Naive thymus-derived CD8-positive, alpha-beta T cell (primary cell): ENCODE measurements at regions not wholly inside any gene's neighbourhood (a gene's known extent, or its start where the extent isn't known, plus 50 kb on each side); places are given as distances from the start of the nearest gene placed in this dataset.
"Not testable (repeated sequence)": the region's sequence is repeated elsewhere in the genome, so short reads cannot be mapped to it uniquely, and the experiment has no call there.

Source experiments
- ATAC-seq, 2 donors: fragments of 150-1000 bp; cut with Tn5 transposase in 1 of 2; sonication (Bioruptor Pico), chemical (Tn5 transposase) in 1 of 2; 1 replicate in 1 of 2; 2 replicates in 1 of 2; pipeline ENCODE4 v1.10.0; 2021; ENCODE audit warnings: mild to moderate bottlenecking in 2 of 2, moderate library complexity in 2 of 2
- POLR2A ChIA-PET: fragments of 350-600 bp; sonication (Branson Sonifier 250); formaldehyde crosslinking; loops from one replicate; lab custom pipeline; 2021; ENCODE audit warnings: antibody characterized with exemption; lab: Charles Lee
- DNase-seq, 10 donors: peaks; one replicate each; pipeline versions ENCODE4 v3.0.0 to v3.0.0-alpha.2; 2020 to 2022
- H3K27ac Mint-ChIP-seq, 10 donors: one replicate each; pipeline ENCODE4 v1.8.0; 2020 to 2022; ENCODE audit warnings: mild to moderate bottlenecking in 10 of 10, mixed read lengths in 10 of 10, moderate library complexity in 4 of 10, inconsistent platforms in 1 of 10
- H3K27me3 Mint-ChIP-seq, 5 donors: one replicate each; pipeline ENCODE4 v1.8.0; 2021 to 2022; ENCODE audit warnings: mixed read lengths in 5 of 5
- H3K36me3 Mint-ChIP-seq, 3 donors: one replicate each; pipeline ENCODE4 v1.8.0; 2020 to 2022; ENCODE audit warnings: mixed read lengths in 3 of 3, mild to moderate bottlenecking in 2 of 3, inconsistent platforms in 1 of 3
- H3K4me1 Mint-ChIP-seq, 4 donors: one replicate each; pipeline ENCODE4 v1.8.0; 2021 to 2022; ENCODE audit warnings: mixed read lengths in 4 of 4
- H3K4me3 Mint-ChIP-seq, 10 donors: one replicate each; pipeline ENCODE4 v1.8.0; 2020 to 2022; ENCODE audit warnings: mild to moderate bottlenecking in 10 of 10, mixed read lengths in 10 of 10, moderate library complexity in 6 of 10, inconsistent platforms in 1 of 10
- H3K9me3 Mint-ChIP-seq, 9 donors: one replicate each; pipeline ENCODE4 v1.8.0; 2020 to 2022; ENCODE audit warnings: mixed read lengths in 9 of 9, mild to moderate bottlenecking in 3 of 9, inconsistent platforms in 1 of 9, moderate library complexity in 1 of 9

DNA sequence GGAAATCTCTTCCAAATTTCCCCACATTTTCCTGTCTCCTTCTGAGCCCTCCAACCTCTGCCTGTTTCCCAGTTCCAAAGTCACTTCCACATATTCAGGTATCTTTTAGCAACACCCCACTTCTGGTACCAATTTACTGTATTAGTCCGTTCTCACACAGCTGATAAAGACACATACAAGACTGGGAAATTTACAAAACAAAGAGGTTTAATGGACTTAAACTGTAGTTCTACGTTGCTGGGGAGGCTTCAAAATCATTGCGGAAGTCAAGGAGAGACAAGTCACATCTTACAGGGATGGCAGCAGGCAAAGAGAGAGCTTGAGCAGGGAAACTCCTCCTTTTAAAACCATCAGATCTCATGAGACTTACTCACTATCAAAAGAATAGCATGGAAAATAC, 122.0 kb downstream of the ALG1L2 start:
- H3K27ac Mint-ChIP-seq, H3K4me3 Mint-ChIP-seq, ATAC-seq, H3K4me1 Mint-ChIP-seq, POLR2A ChIA-PET, DNase-seq: not testable (repeated sequence)
- Mint-ChIP-seq H3K36me3 (peaks cover 0 to 25% (median 3%) of the 10 kb centered on the region in 3 donors), H3K9me3 (peaks cover 0 to 52% (median 12%) of the 10 kb centered on the region in 9 donors), H3K27me3 (peaks cover 0 to 10% (median 3%) of the 10 kb centered on the region in 5 donors)

GRCh38 chr3:130227540-130227939, 117.9 kb upstream of the COL6A5 start:
- no peak for DNase-seq
- no peak overlapping the region for H3K4me3 Mint-ChIP-seq
- peaks cover 0 to 1% (median 0%) of the 10 kb centered on the region in 4 donors for H3K4me1 Mint-ChIP-seq
- H3K27me3 Mint-ChIP-seq: peaks cover 0 to 3% (median 3%) of the 10 kb centered on the region in 5 donors
- no peaks in the 10 kb centered on the region for H3K36me3 Mint-ChIP-seq
- no peak overlapping the region for H3K27ac Mint-ChIP-seq
- no peaks in the 10 kb centered on the region for H3K9me3 Mint-ChIP-seq
- POLR2A ChIA-PET: no interaction called here
- ATAC-seq: no peak

DNA sequence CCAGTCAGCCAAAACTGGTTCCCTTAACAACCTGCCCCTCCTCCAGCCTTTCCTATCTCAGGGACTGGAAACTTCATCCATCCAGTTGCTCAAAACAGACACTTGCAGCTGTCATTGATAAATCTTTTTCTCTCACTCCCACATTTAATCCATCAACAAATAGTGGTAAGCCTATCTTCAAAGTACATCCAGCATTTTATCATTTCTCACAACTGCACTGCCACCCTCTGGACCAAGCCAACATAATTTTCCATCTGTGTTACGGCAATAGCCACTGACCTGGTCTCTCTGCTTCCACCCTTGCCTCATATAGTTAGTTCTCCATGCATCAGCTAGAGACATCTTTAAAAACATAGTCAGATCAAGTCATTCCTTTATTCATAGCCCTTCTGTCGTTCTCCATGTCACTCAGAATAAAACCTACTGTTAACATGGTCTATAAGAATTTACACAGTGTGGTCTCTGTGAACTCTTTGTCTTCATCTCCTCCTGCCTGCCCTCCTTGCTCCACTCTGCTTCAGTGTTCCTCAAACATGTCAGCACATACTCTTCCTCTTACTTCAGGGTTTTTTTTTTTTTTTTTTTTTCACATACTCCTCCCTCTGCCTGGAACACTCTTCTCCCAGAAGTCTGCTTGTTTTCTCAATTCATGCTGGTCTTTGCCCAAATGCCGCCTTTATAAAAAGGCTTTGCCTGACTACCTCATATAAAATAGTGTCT, 102.5 kb upstream of the COL6A5 start:
- H3K27ac Mint-ChIP-seq: no peak overlapping the region
- no peak for ATAC-seq
- H3K36me3 Mint-ChIP-seq: no peaks in the 10 kb centered on the region
- no peaks in the 10 kb centered on the region for H3K4me1 Mint-ChIP-seq
- DNase-seq: no peak
- H3K27me3 Mint-ChIP-seq: peaks cover 0 to 5% (median 3%) of the 10 kb centered on the region in 5 donors
- POLR2A ChIA-PET: no interaction called here
- H3K9me3 Mint-ChIP-seq: peaks cover 0 to 3% (median 0%) of the 10 kb centered on the region in 9 donors
- H3K4me3 Mint-ChIP-seq: no peak overlapping the region

GRCh38 chr3:130243808-130244207, 101.7 kb upstream of the COL6A5 start:
- no peak for ATAC-seq
- no peaks in the 10 kb centered on the region for H3K4me1 Mint-ChIP-seq
- H3K9me3 Mint-ChIP-seq: peaks cover 0 to 2% (median 0%) of the 10 kb centered on the region in 9 donors
- DNase-seq: no peak
- H3K36me3 Mint-ChIP-seq: no peaks in the 10 kb centered on the region
- H3K27ac Mint-ChIP-seq: no peak overlapping the region
- no peak overlapping the region for H3K4me3 Mint-ChIP-seq
- H3K27me3 Mint-ChIP-seq: peaks cover 0 to 5% (median 3%) of the 10 kb centered on the region in 5 donors
- POLR2A ChIA-PET: no interaction called here

GRCh38 chr3:130250982-130251381, 94.5 kb upstream of the COL6A5 start:
- DNase-seq: no peak
- Mint-ChIP-seq H3K4me3 (no peak overlapping the region), H3K4me1 (no peaks in the 10 kb centered on the region), H3K27me3 (peaks cover 0 to 7% (median 4%) of the 10 kb centered on the region in 5 donors), H3K27ac (no peak overlapping the region), H3K9me3 (no peaks in the 10 kb centered on the region), H3K36me3 (no peaks in the 10 kb centered on the region)
- POLR2A ChIA-PET: no interaction called here
- ATAC-seq: no peak

DNA sequence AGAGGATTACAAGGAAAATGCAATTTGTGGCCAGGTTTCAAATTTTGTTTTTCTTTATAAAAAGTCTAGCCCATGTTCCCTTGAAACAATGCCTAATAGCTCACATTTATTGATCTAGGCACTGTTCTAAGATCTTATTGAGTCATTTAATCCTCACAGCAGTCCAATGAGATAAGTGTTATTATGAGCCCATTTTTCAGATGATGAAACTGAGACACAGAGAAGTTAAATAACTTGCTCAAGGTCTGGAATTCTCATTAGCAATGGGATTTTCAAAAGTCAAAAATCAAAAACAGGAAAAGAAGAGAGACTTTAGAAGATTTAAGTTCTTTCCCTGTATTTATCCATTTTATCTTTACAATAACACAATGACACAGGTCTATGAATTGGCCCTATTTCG, 90.0 kb upstream of the COL6A5 start:
- POLR2A ChIA-PET: no interaction called here
- no peaks in the 10 kb centered on the region for H3K36me3 Mint-ChIP-seq
- DNase-seq: no peak
- H3K27ac Mint-ChIP-seq: no peak overlapping the region
- H3K4me3 Mint-ChIP-seq: no peak overlapping the region
- no peak for ATAC-seq
- no peaks in the 10 kb centered on the region for H3K4me1 Mint-ChIP-seq
- peaks cover 0 to 11% (median 7%) of the 10 kb centered on the region in 5 donors for H3K27me3 Mint-ChIP-seq
- no peaks in the 10 kb centered on the region for H3K9me3 Mint-ChIP-seq

DNA sequence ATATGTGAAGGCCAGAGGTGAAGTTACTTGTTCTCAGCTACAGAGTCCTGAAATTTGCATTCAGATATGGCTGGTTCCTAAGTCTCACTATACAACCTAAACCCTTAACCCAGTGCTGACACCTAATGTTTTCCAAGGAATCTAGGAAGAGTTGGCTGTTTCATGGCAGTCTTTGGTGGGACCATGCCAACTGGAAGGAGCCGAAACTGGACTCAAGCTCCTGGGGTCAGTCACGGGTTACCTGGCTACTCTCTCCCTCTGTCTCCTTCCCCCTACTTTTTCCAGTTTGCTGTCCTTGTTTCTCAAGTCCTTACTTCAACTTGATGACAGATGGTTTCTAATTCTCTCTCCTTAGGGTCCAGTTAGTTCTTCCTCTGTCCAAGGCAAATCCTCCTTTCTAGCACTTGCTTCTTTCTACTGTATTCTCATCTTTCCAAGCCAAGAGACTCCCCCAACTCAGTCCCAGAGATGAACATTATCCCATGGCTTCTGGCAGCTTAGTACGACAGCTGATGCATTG, 88.6 kb upstream of the COL6A5 start:
- Mint-ChIP-seq H3K4me3 (no peak overlapping the region), H3K4me1 (no peaks in the 10 kb centered on the region), H3K27ac (no peak overlapping the region), H3K27me3 (peaks cover 0 to 11% (median 7%) of the 10 kb centered on the region in 5 donors), H3K9me3 (no peaks in the 10 kb centered on the region), H3K36me3 (no peaks in the 10 kb centered on the region)
- DNase-seq (no peak), ATAC-seq (no peak)
- POLR2A ChIA-PET: no interaction called here

DNA sequence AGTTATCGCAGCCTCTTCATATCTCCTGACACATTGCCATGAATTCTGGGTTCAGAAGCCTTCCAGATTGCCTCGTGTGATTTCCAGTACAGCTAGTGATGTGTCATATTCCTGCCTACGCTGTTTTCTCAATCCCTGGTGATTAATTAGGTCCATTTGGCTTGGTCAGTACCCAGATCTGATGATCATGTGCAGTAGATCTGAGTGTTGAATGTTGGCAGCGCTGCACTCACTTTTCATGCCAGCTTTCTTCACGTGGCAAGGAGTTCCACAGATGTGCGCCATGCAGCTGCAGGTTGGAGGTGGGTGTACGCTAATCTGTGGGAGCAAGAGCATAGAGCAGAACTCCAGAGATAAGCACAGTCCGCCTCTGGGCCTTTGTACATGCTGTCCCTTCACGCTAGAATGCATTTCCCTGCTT, 86.9 kb upstream of the COL6A5 start:
- Mint-ChIP-seq H3K4me1 (no peaks in the 10 kb centered on the region), H3K27me3 (peaks cover 0 to 11% (median 3%) of the 10 kb centered on the region in 5 donors), H3K9me3 (no peaks in the 10 kb centered on the region), H3K27ac (no peak overlapping the region), H3K36me3 (no peaks in the 10 kb centered on the region), H3K4me3 (no peak overlapping the region)
- DNase-seq (no peak), ATAC-seq (no peak)
- POLR2A ChIA-PET: no interaction called here

DNA sequence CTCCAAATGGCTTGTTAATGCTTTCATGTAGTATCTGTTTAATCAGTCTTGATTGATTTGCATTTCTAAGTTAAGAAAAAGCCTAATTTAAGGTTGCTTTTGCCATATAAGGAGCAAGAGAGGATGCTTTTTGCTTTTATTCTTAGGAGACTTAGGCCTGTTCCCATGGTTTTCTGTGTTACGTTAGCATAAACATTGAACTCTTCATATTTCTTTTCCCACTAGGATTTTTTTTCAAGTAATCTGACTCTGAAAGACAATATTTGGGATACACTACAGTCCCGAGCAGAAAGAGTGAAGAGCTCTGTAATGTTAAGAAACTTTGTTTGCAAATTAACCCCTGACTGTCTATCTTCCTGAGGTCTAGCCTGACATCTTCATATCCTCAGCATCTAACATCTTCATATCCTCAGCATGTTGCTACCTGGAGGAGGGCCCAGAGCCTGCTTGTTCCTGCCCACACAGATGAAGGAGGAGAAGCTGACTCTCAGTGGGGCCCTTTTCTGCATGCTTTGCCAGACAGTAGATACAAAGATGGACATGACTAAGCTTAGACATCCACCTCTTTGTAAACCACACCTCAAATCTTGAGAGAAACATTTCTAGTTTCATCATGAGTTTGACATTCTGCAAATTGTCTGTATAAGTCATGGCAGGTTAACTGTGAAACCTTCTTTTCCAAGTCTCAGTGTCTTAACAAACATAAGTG, 86.2 kb upstream of the COL6A5 start:
- Mint-ChIP-seq H3K4me1 (no peaks in the 10 kb centered on the region), H3K9me3 (no peaks in the 10 kb centered on the region), H3K27ac (no peak overlapping the region), H3K27me3 (peaks cover 0 to 11% (median 3%) of the 10 kb centered on the region in 5 donors), H3K36me3 (no peaks in the 10 kb centered on the region), H3K4me3 (no peak overlapping the region)
- POLR2A ChIA-PET: no interaction called here
- DNase-seq (no peak), ATAC-seq (no peak)

DNA sequence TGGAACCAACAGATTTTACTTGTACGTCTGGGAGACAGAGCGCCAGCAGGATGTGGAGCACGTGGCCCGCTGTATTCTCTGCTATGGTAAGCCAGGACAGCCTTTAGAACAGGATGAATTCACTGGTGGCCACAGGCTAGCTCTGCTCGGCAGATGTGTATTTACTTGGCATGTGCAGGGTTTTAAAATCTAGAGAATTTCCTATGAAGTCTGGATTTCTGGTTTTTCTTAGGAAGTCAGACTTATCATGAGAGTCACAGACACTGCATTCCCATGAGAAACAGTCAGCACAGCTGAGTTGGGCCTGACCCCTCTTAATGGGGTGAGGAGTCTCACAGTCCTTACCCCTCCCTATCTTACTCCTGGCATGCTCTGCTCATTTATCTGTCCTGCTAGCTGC, 84.6 kb upstream of the COL6A5 start:
- POLR2A ChIA-PET: no interaction called here
- H3K9me3 Mint-ChIP-seq: no peaks in the 10 kb centered on the region
- H3K27ac Mint-ChIP-seq: no peak overlapping the region
- H3K27me3 Mint-ChIP-seq: peaks cover 0 to 11% (median 3%) of the 10 kb centered on the region in 5 donors
- DNase-seq (no peak), ATAC-seq (no peak)
- no peak overlapping the region for H3K4me3 Mint-ChIP-seq
- no peaks in the 10 kb centered on the region for H3K4me1 Mint-ChIP-seq
- H3K36me3 Mint-ChIP-seq: no peaks in the 10 kb centered on the region

GRCh38 chr3:130263708-130264107, 81.8 kb upstream of the COL6A5 start:
- ATAC-seq (no peak), DNase-seq (no peak)
- Mint-ChIP-seq H3K4me3 (no peak overlapping the region), H3K9me3 (no peaks in the 10 kb centered on the region), H3K4me1 (no peaks in the 10 kb centered on the region), H3K36me3 (no peaks in the 10 kb centered on the region), H3K27me3 (no peaks in the 10 kb centered on the region), H3K27ac (no peak overlapping the region)
- POLR2A ChIA-PET: no interaction called here

GRCh38 chr3:130266817-130267216, 78.7 kb upstream of the COL6A5 start:
- no peaks in the 10 kb centered on the region for H3K36me3 Mint-ChIP-seq
- no peaks in the 10 kb centered on the region for H3K9me3 Mint-ChIP-seq
- H3K27me3 Mint-ChIP-seq: peaks cover 0 to 16% (median 8%) of the 10 kb centered on the region in 5 donors
- H3K4me3 Mint-ChIP-seq: no peak overlapping the region
- DNase-seq (no peak), ATAC-seq (no peak)
- POLR2A ChIA-PET: no interaction called here
- H3K4me1 Mint-ChIP-seq: no peaks in the 10 kb centered on the region
- no peak overlapping the region for H3K27ac Mint-ChIP-seq

GRCh38 chr3:130276203-130276803, 69.2 kb upstream of the COL6A5 start:
- POLR2A ChIA-PET: no interaction called here
- Mint-ChIP-seq H3K9me3 (no peaks in the 10 kb centered on the region), H3K27me3 (peaks cover 10 to 32% (median 25%) of the 10 kb centered on the region in 5 donors), H3K36me3 (no peaks in the 10 kb centered on the region), H3K27ac (no peak overlapping the region), H3K4me1 (no peaks in the 10 kb centered on the region), H3K4me3 (no peak overlapping the region)
- ATAC-seq: no peak
- DNase-seq: peak in 3 of 10 donors; percentile 4 to 6 (median 6)
